SK-N-SH (cell line): ENCODE measurements at regions not wholly inside any gene's neighbourhood (a gene's known extent, or its start where the extent isn't known, plus 50 kb on each side); places are given as distances from the start of the nearest gene placed in this dataset.

Experiments
- TAF1 ChIP-seq: IDR thresholded peaks from 2 replicates; pipeline ENCODE4 v1.6.1; 2012; ENCODE audit warnings: low read depth, mild to moderate bottlenecking, low read length, moderate library complexity, borderline replicate concordance
- TF ChIP-seq, protein P1 (sequence below): fragments of 200-600 bp; sonication (generic); IDR thresholded peaks from 2 replicates; pipeline ENCODE4 v1.6.1; 2017; ENCODE audit warnings: antibody characterized with exemption, mild to moderate bottlenecking, moderate library complexity

DNA sequence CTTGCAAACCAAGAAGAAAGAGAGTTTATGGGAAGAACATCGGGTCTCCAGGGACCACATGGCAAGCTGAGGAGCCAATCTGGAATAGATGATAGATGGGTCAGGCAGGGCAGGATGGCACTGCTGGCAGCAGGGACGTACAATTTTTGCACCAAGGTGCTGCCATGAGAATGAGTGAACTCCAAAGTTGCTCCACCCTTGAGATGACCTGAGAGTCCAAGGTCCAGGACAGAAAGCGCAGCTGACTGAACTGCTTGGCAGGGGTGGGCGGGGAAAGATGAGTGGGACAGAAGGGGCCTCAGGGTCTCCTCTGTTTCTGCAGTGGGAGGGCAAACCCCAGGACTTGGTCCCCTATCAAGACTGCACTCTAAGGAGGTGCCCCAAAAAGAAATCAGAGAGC is 136.7 kb upstream of the GSC start:
- TF ChIP-seq TAF1 = no peak
- TF ChIP-seq, protein P1, sequence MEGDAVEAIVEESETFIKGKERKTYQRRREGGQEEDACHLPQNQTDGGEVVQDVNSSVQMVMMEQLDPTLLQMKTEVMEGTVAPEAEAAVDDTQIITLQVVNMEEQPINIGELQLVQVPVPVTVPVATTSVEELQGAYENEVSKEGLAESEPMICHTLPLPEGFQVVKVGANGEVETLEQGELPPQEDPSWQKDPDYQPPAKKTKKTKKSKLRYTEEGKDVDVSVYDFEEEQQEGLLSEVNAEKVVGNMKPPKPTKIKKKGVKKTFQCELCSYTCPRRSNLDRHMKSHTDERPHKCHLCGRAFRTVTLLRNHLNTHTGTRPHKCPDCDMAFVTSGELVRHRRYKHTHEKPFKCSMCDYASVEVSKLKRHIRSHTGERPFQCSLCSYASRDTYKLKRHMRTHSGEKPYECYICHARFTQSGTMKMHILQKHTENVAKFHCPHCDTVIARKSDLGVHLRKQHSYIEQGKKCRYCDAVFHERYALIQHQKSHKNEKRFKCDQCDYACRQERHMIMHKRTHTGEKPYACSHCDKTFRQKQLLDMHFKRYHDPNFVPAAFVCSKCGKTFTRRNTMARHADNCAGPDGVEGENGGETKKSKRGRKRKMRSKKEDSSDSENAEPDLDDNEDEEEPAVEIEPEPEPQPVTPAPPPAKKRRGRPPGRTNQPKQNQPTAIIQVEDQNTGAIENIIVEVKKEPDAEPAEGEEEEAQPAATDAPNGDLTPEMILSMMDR = no peak
